ENCODE measurements at regions not wholly inside any gene's neighbourhood (a gene's known extent, or its start where the extent isn't known, plus 50 kb on each side); places are given as distances from the start of the nearest gene placed in this dataset.

- peak; percentile 80 for TF ChIP-seq ZMYM3 (CRISPR knock-in tag; IDR thresholded peaks at IDR 0.05)
Observed at GRCh38 chr4:38386654-38387188, 277.3 kb upstream of the KLF3 start (continued).

GRCh38 chr4:38387348-38387747 is 276.7 kb upstream of the KLF3 start:
- Histone ChIP-seq H3K4me2 (ENCODE audit: low read depth, low read length) (no peak overlapping the region), H4K20me1 (ENCODE audit: insufficient read depth, low read length) (no peaks in the 10 kb centered on the region), H3K79me2 (ENCODE audit: insufficient read depth, low read length) (no peaks in the 10 kb centered on the region), H3K9me3 (ENCODE audit: low read length) (peaks cover 38% of the 10 kb centered on the region), H2AFZ (ENCODE audit: low read length) (no peak overlapping the region), H3K36me3 (replicated peaks in 1 of 2; ENCODE audit: control insufficient read depth in 1 of 2, insufficient read depth in 2 of 2, low read length in 2 of 2) (no peaks in the 10 kb centered on the region), H3K9ac (ENCODE audit: insufficient read depth, low read depth, low read length) (no peak overlapping the region), H3K4me1 (ENCODE audit: insufficient read depth, low read length) (peaks cover 70% of the 10 kb centered on the region), H3K4me3 (replicated peaks in 1 of 3; ENCODE audit: insufficient read depth in 1 of 3, low read depth in 2 of 3, low read length in 3 of 3) (no peak overlapping the region), H3K27me3 (ENCODE audit: control insufficient read depth in 1 of 2, insufficient read depth in 2 of 2, low read length in 2 of 2) (no peaks in the 10 kb centered on the region), H3K27ac (ENCODE audit: extremely low read length, insufficient read depth, low read length) (peak overlapping the region; percentile 96)
- BruUV-seq (replicated peaks): no TSS peak
- intact Hi-C loops (cut with micrococcal nuclease; ENCODE audit: unreplicated experiment): loop anchor here (5.0 kb wide), 1 partner anchor 285 kb away; no protein-coding TSS in a partner anchor
- ATAC-seq: no peak; the same call in 2 of the 3 replicates
- peak; percentile 50 for DNase-seq (ENCODE audit: low spot score)
- in situ Hi-C loops (cut with HindIII; ENCODE audit: extremely low pct_ligation_motif_present, low pct_unique_long_range_greater_than_20kb): no loop called here
- no peak for FAIRE-seq
- ChIA-PET POLR2A (interaction anchor here (0.6 to 1.9 kb wide), 2 partner anchors 63 to 285 kb away, joined by 3 to 6 read pairs; no protein-coding TSS in a partner anchor), CTCF (ENCODE audit: low intra/inter-chr PET ratio, low total read pairs) (no interaction called here)
- WGBS (ENCODE audit: low lambda C conversion rate): 95% methylated on average over 1 of the region's 1 CpG
- peak; percentile 90; the same call in 1 of the 2 replicates for TF ChIP-seq ZNF3 (CRISPR knock-in tag; IDR thresholded peaks at IDR 0.05)
- no peak for TF ChIP-seq BRD4 (CRISPR knock-in tag; IDR thresholded peaks at IDR 0.05)
- no peak for TF ChIP-seq LCORL (IDR thresholded peaks at IDR 0.05)
- TF ChIP-seq LCORL (CRISPR knock-in tag; IDR thresholded peaks at IDR 0.05): no peak
- TF ChIP-seq CBX2 (IDR thresholded peaks at IDR 0.05; ENCODE audit: low read depth, low read length): no peak
- TF ChIP-seq CBX2 (CRISPR knock-in tag; IDR thresholded peaks at IDR 0.05; ENCODE audit: low read depth): no peak
- TF ChIP-seq, protein P1, sequence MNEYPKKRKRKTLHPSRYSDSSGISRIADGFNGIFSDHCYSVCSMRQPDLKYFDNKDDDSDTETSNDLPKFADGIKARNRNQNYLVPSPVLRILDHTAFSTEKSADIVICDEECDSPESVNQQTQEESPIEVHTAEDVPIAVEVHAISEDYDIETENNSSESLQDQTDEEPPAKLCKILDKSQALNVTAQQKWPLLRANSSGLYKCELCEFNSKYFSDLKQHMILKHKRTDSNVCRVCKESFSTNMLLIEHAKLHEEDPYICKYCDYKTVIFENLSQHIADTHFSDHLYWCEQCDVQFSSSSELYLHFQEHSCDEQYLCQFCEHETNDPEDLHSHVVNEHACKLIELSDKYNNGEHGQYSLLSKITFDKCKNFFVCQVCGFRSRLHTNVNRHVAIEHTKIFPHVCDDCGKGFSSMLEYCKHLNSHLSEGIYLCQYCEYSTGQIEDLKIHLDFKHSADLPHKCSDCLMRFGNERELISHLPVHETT (CRISPR knock-in tag; conservative IDR thresholded peaks at IDR 0.05): no peak
- TF ChIP-seq ZNF263 (CRISPR knock-in tag; IDR thresholded peaks at IDR 0.05): no peak
- no peak for TF ChIP-seq EZH2 (conservative IDR thresholded peaks at IDR 0.05; ENCODE audit: low read depth, low read length)
- no peak for TF ChIP-seq HHEX (CRISPR knock-in tag; IDR thresholded peaks at IDR 0.05)
- no peak for TF ChIP-seq SOX6 (IDR thresholded peaks at IDR 0.05)
- TF ChIP-seq SOX6 (CRISPR knock-in tag; IDR thresholded peaks at IDR 0.05): peak; percentile 42; the same call in 1 of the 2 replicates
- 0 out of 2 replicates have a peak, but pooled peaks have one; percentile 12 for TF ChIP-seq SAP130 (CRISPR knock-in tag; IDR thresholded peaks at IDR 0.05; ENCODE audit: low read depth)
- no peak for TF ChIP-seq ZNF280D (CRISPR knock-in tag; IDR thresholded peaks at IDR 0.05)
- no peak for TF ChIP-seq AKAP8 (CRISPR knock-in tag; IDR thresholded peaks at IDR 0.05)
- no peak for TF ChIP-seq ZBTB26 (CRISPR knock-in tag; IDR thresholded peaks at IDR 0.05; ENCODE audit: borderline replicate concordance)
- no peak for TF ChIP-seq ATF3 (CRISPR knock-in tag; IDR thresholded peaks at IDR 0.05)
